T follicular helper cell (primary cell): ENCODE measurements at regions not wholly inside any gene's neighbourhood (a gene's known extent, or its start where the extent isn't known, plus 50 kb on each side); places are given as distances from the start of the nearest gene placed in this dataset.

ENCODE experiments used
- DNase-seq: peaks from one replicate; pipeline ENCODE4 v3.0.0-alpha.2; 2020; ENCODE audit warnings: low read depth

- no peak for DNase-seq
These were observed 168.7 kb downstream of the UBE2E3 start for GRCh38 chr2:181149056-181149455.

- no peak for DNase-seq
These were observed 171.8 kb downstream of the UBE2E3 start for GRCh38 chr2:181152226-181152625.

- no peak for DNase-seq
These were observed 172.3 kb downstream of the UBE2E3 start for GRCh38 chr2:181152701-181153100.

GRCh38 chr2:181153886-181154285 lies 173.5 kb downstream of the UBE2E3 start:
- no peak for DNase-seq

GRCh38 chr2:181157326-181157725 lies 176.9 kb downstream of the UBE2E3 start:
- DNase-seq, result no peak

- no peak for DNase-seq
These were observed 178.0 kb downstream of the UBE2E3 start for GRCh38 chr2:181158427-181158826.

GRCh38 chr2:181161615-181162014 lies 181.2 kb downstream of the UBE2E3 start:
- DNase-seq, result no peak

GRCh38 chr2:181163139-181163538 lies 182.7 kb downstream of the UBE2E3 start:
- no peak for DNase-seq

- no peak for DNase-seq
These were observed 183.3 kb downstream of the UBE2E3 start for GRCh38 chr2:181163691-181164090.

- DNase-seq, result no peak
These were observed 184.3 kb downstream of the UBE2E3 start for GRCh38 chr2:181164699-181165098.

GRCh38 chr2:181165199-181165868 lies 184.9 kb downstream of the UBE2E3 start:
- DNase-seq, result no peak

GRCh38 chr2:181169503-181169902 lies 189.1 kb downstream of the UBE2E3 start:
- DNase-seq, result no peak

- no peak for DNase-seq
These were observed 189.9 kb downstream of the UBE2E3 start for GRCh38 chr2:181170256-181170655.

- no peak for DNase-seq
These were observed 192.3 kb downstream of the UBE2E3 start for GRCh38 chr2:181172676-181173075.

- no peak for DNase-seq
These were observed 194.5 kb downstream of the UBE2E3 start for GRCh38 chr2:181174611-181175580.

GRCh38 chr2:181176540-181176939 lies 196.1 kb downstream of the UBE2E3 start:
- DNase-seq, result no peak

- no peak for DNase-seq
These were observed 197.0 kb downstream of the UBE2E3 start for GRCh38 chr2:181177376-181177775.

- DNase-seq, result no peak
These were observed 197.7 kb downstream of the UBE2E3 start for GRCh38 chr2:181178130-181178529.

- no peak for DNase-seq
These were observed 198.5 kb downstream of the UBE2E3 start for GRCh38 chr2:181178823-181179412.

- no peak for DNase-seq
These were observed 203.6 kb downstream of the UBE2E3 start for GRCh38 chr2:181183878-181184542.

GRCh38 chr2:181185421-181185820 lies 205.0 kb downstream of the UBE2E3 start:
- DNase-seq, result no peak

GRCh38 chr2:181185948-181186347 lies 205.5 kb downstream of the UBE2E3 start:
- DNase-seq, result no peak
